Medulla oblongata (tissue), 1 donor: ENCODE measurements at regions not wholly inside any gene's neighbourhood (a gene's known extent, or its start where the extent isn't known, plus 50 kb on each side); places are given as distances from the start of the nearest gene placed in this dataset.
A peak's percentile ranks its signal among the peaks of the same experiment; 100 is the strongest.
"Not testable (repeated sequence)": the region's sequence is repeated elsewhere in the genome, so short reads cannot be mapped to it uniquely, and the experiment has no call there.

ENCODE experiments used
- DNase-seq: peaks from one replicate; pipeline ENCODE4 v3.0.0-alpha.2; 2015; ENCODE audit errors: extremely low spot score

- DNase-seq: no peak
These were observed 280.5 kb downstream of the TLL1 start for GRCh38 chr4:166153548-166153947.

- DNase-seq: no peak
These were observed 289.3 kb downstream of the TLL1 start for GRCh38 chr4:166162327-166162726.

- peak; percentile 88 for DNase-seq
These were observed 292.9 kb downstream of the TLL1 start for GRCh38 chr4:166165829-166166420.

GRCh38 chr4:166169111-166169510, 296.1 kb downstream of the TLL1 start:
- no peak for DNase-seq

GRCh38 chr4:166172619-166173018, 299.6 kb downstream of the TLL1 start:
- no peak for DNase-seq

GRCh38 chr4:166174717-166175490, 301.9 kb downstream of the TLL1 start:
- DNase-seq: no peak

- no peak for DNase-seq
These were observed 309.1 kb downstream of the TLL1 start for GRCh38 chr4:166182145-166182544.

GRCh38 chr4:166195101-166195500, 322.1 kb downstream of the TLL1 start:
- DNase-seq: no peak

- no peak for DNase-seq
These were observed 324.1 kb downstream of the TLL1 start for GRCh38 chr4:166197166-166197565.

- no peak for DNase-seq
These were observed 325.0 kb downstream of the TLL1 start for GRCh38 chr4:166198041-166198440.

- DNase-seq: no peak
These were observed 325.7 kb downstream of the TLL1 start for GRCh38 chr4:166198516-166199310.

GRCh38 chr4:166202991-166203390, 330.0 kb downstream of the TLL1 start:
- no peak for DNase-seq

- not testable (repeated sequence) for DNase-seq
These were observed 339.3 kb downstream of the TLL1 start for GRCh38 chr4:166212326-166212725.

- DNase-seq: no peak
These were observed 349.2 kb downstream of the TLL1 start for GRCh38 chr4:166222271-166222670.

- no peak for DNase-seq
These were observed 355.1 kb downstream of the TLL1 start for GRCh38 chr4:166228112-166228511.

GRCh38 chr4:166229799-166230198, 356.8 kb downstream of the TLL1 start:
- no peak for DNase-seq

GRCh38 chr4:166230841-166231240, 357.8 kb downstream of the TLL1 start:
- no peak for DNase-seq

GRCh38 chr4:166239354-166239753, 366.3 kb downstream of the TLL1 start:
- no peak for DNase-seq

- DNase-seq: no peak
These were observed 379.7 kb downstream of the TLL1 start for GRCh38 chr4:166252487-166253402.

- DNase-seq: no peak
These were observed 384.2 kb downstream of the TLL1 start for GRCh38 chr4:166257276-166257675.

GRCh38 chr4:166257891-166258290, 384.9 kb downstream of the TLL1 start:
- DNase-seq: no peak

- no peak for DNase-seq
These were observed 386.0 kb downstream of the TLL1 start for GRCh38 chr4:166259081-166259480.
